Uterus (tissue), 3 donors: ENCODE measurements at regions not wholly inside any gene's neighbourhood (a gene's known extent, or its start where the extent isn't known, plus 50 kb on each side); places are given as distances from the start of the nearest gene placed in this dataset.

ENCODE experiments used
- DNase-seq, 2 donors: peaks; one replicate each; pipeline ENCODE4 v3.0.0-alpha.2; 2019 to 2020
- H3K27ac ChIP-seq, 2 donors: fragments of 200-600 bp; sonication (generic); 1 replicate in 1 of 2; 2 replicates in 1 of 2; pipeline ENCODE4 v1.5.1; 2016 to 2018
- H3K27me3 ChIP-seq, 2 donors: fragments of 200-600 bp; sonication (generic); one replicate each; pipeline ENCODE4 v1.5.1; 2018 to 2019; ENCODE audit warnings: control low read depth in 1 of 2
- H3K36me3 ChIP-seq, 2 donors: fragments of 200-600 bp; sonication (generic); one replicate each; pipeline ENCODE4 v1.5.1; 2019; ENCODE audit warnings: control low read depth in 1 of 2
- H3K4me1 ChIP-seq, 2 donors: fragments of 200-600 bp; sonication (generic); one replicate each; pipeline ENCODE4 v1.5.1; 2018 to 2019; ENCODE audit warnings: control low read depth in 1 of 2
- H3K4me3 ChIP-seq, 2 donors: fragments of 200-600 bp; sonication (generic); 1 replicate in 1 of 2; 2 replicates in 1 of 2; pipeline ENCODE4 v1.5.1; 2018 to 2019; ENCODE audit warnings: mild to moderate bottlenecking in 1 of 2
- H3K9me3 ChIP-seq, 2 donors: fragments of 200-600 bp; sonication (generic); one replicate each; pipeline ENCODE4 v1.5.1; 2019; ENCODE audit warnings: control low read depth in 1 of 2
- CTCF ChIP-seq, 4 experiments: fragments of 200-600 bp in 2 of 4; fragments of 450-650 bp in 2 of 4; sonication (generic) in 2 of 4; IDR thresholded peaks; one replicate each; pipeline ENCODE4 v1.5.1; 2016 to 2019; ENCODE audit warnings: antibody characterized with exemption in 4 of 4, mild to moderate bottlenecking in 2 of 4, moderate library complexity in 1 of 4
- POLR2A ChIP-seq, 2 donors: fragments of 450-650 bp; IDR thresholded peaks; one replicate each; pipeline ENCODE4 v1.6.1; 2016; ENCODE audit warnings: antibody characterized with exemption in 2 of 2, mild to moderate bottlenecking in 1 of 2, moderate library complexity in 1 of 2
- intact Hi-C: fragments of 100-400 bp; cut with DNase I; formaldehyde crosslinking; loops from one replicate; pipeline ENCODE4 v1.15.1; 2023; ENCODE audit warnings: low total_unique reads
- donor health status: DM: yes; HTN: yes; CAD: no.

DNA sequence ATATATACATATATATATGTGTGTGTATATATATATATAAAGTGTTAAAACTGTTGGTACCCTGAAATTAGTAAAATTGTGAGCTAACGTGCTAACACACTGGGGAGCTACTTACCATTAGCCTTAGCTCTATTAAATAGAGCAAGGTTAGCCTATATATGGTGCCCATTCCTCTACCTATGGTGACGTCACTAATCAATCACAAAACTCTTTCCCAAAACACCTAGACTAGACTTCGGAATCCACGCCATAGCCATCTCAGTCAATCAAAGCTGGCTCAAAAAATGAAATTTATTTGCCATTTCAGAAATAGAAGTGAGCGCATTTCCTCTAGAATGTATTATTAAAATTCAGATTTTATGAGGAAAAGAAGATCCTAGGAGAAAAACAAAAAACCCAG is 229.0 kb upstream of the TENM3 start:
- H3K9me3 ChIP-seq = no peaks in the 10 kb centered on the region
- H3K27me3 ChIP-seq = no peaks in the 10 kb centered on the region
- no peak overlapping the region for H3K4me3 ChIP-seq
- H3K4me1 ChIP-seq = no peaks in the 10 kb centered on the region
- no peak overlapping the region for H3K27ac ChIP-seq
- intact Hi-C loops = no loop called here
- no peak for DNase-seq
- TF ChIP-seq CTCF (IDR thresholded peaks at IDR 0.05) (no peak), POLR2A (IDR thresholded peaks at IDR 0.05) (no peak)
- H3K36me3 ChIP-seq = no peaks in the 10 kb centered on the region

- no peaks in the 10 kb centered on the region for H3K9me3 ChIP-seq
- intact Hi-C loops = no loop called here
- no peak for DNase-seq
- no peak overlapping the region for H3K4me3 ChIP-seq
- H3K4me1 ChIP-seq = no peaks in the 10 kb centered on the region
- H3K27me3 ChIP-seq = no peaks in the 10 kb centered on the region
- H3K36me3 ChIP-seq = no peaks in the 10 kb centered on the region
- H3K27ac ChIP-seq = no peak overlapping the region
- no peak for TF ChIP-seq POLR2A (IDR thresholded peaks at IDR 0.05)
- no peak for TF ChIP-seq CTCF (IDR thresholded peaks at IDR 0.05)
Measured at GRCh38 chr4:182015014-182015413, 228.2 kb upstream of the TENM3 start.

- Histone ChIP-seq H3K27ac (no peak overlapping the region), H3K4me1 (no peaks in the 10 kb centered on the region), H3K9me3 (no peaks in the 10 kb centered on the region), H3K27me3 (no peaks in the 10 kb centered on the region), H3K4me3 (no peak overlapping the region), H3K36me3 (no peaks in the 10 kb centered on the region)
- no peak for TF ChIP-seq CTCF (IDR thresholded peaks at IDR 0.05)
- no peak for TF ChIP-seq POLR2A (IDR thresholded peaks at IDR 0.05)
- no peak for DNase-seq
- intact Hi-C loops = no loop called here
Measured at GRCh38 chr4:182015893-182016292, 227.3 kb upstream of the TENM3 start.

GRCh38 chr4:182017038-182017437 is 226.2 kb upstream of the TENM3 start:
- intact Hi-C loops = no loop called here

DNA sequence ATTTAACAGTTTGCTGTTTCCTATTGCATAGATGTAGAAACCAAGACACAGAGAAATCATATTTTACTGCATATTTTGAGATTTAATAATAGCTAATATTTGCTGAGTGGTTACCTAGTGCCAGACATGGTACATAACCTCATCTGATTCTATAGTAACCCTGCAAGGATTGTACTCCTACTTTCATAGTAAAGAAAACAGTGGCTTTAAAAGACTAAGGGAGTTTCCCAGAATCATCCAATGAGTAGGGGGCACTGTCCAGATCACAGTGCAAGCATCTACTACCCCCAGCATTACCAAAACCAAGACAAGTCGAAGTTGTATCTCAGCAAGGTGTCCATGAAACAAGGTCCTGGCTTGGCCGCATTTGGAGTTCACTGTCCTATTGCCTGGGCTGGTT is 224.5 kb upstream of the TENM3 start:
- Histone ChIP-seq H3K9me3 (no peaks in the 10 kb centered on the region), H3K4me1 (no peaks in the 10 kb centered on the region), H3K4me3 (no peak overlapping the region), H3K36me3 (no peaks in the 10 kb centered on the region), H3K27ac (no peak overlapping the region), H3K27me3 (no peaks in the 10 kb centered on the region)
- no peak for DNase-seq
- no peak for TF ChIP-seq POLR2A (IDR thresholded peaks at IDR 0.05)
- no peak for TF ChIP-seq CTCF (IDR thresholded peaks at IDR 0.05)
- intact Hi-C loops = no loop called here

More at GRCh38 chr4:182017038-182017437, 226.2 kb upstream of the TENM3 start:
- TF ChIP-seq POLR2A (IDR thresholded peaks at IDR 0.05) = no peak
- no peak for TF ChIP-seq CTCF (IDR thresholded peaks at IDR 0.05)
- H3K36me3 ChIP-seq = no peaks in the 10 kb centered on the region
- no peaks in the 10 kb centered on the region for H3K9me3 ChIP-seq
- H3K4me1 ChIP-seq = no peaks in the 10 kb centered on the region
- H3K4me3 ChIP-seq = no peak overlapping the region
- no peaks in the 10 kb centered on the region for H3K27me3 ChIP-seq
- no peak overlapping the region for H3K27ac ChIP-seq
- no peak for DNase-seq
